WTC11 (cell line): ENCODE measurements at regions not wholly inside any gene's neighbourhood (a gene's known extent, or its start where the extent isn't known, plus 50 kb on each side); places are given as distances from the start of the nearest gene placed in this dataset.

ENCODE experiments used
- ATAC-seq: fragments of 200-7000 bp; cut with Tn5 transposase; 2 replicates; pipeline ENCODE4 v1.10.0; 2021; ENCODE audit warnings: mild to moderate bottlenecking, moderate library complexity
- CTCF ChIA-PET: fragments of 300-600 bp; sonication (Branson Sonifier 250); formaldehyde crosslinking; loops from one replicate; lab custom pipeline; 2021; ENCODE audit warnings: antibody characterized with exemption; lab: Charles Lee
- POLR2A ChIA-PET: fragments of 350-600 bp; sonication (Branson Sonifier 250); formaldehyde crosslinking; loops from one replicate; lab custom pipeline; 2021; ENCODE audit warnings: antibody characterized with exemption; lab: Charles Lee
- DNase-seq: peaks from one replicate; pipeline ENCODE4 v3.0.0; 2021; ENCODE audit warnings: low spot score
- H3K27ac Mint-ChIP-seq: 2 replicates; pipeline ENCODE4 v1.8.0; 2021; ENCODE audit warnings: mixed read lengths
- H3K27me3 Mint-ChIP-seq: 2 replicates; pipeline ENCODE4 v1.8.0; 2021; ENCODE audit warnings: low read depth, mild to moderate bottlenecking, moderate library complexity, mixed read lengths
- H3K36me3 Mint-ChIP-seq: 2 replicates; pipeline ENCODE4 v1.8.0; 2021; ENCODE audit warnings: mixed read lengths
- H3K4me1 Mint-ChIP-seq: 2 replicates; pipeline ENCODE4 v1.8.0; 2022; ENCODE audit warnings: mixed read lengths
- H3K4me3 Mint-ChIP-seq: 2 replicates; pipeline ENCODE4 v1.8.0; 2021; ENCODE audit warnings: mild to moderate bottlenecking, moderate library complexity, mixed read lengths
- H3K9me3 Mint-ChIP-seq: 2 replicates; pipeline ENCODE4 v1.8.0; 2021; ENCODE audit warnings: mixed read lengths
- CREM ChIP-seq: sonication (generic); formaldehyde crosslinking; IDR thresholded peaks from 2 replicates; pipeline ENCODE4 v1.8.1; 2022; ENCODE audit warnings: mild to moderate bottlenecking, missing genetic modification reagents, moderate library complexity
- ELF4 ChIP-seq: sonication (generic); formaldehyde crosslinking; IDR thresholded peaks from 2 replicates; pipeline ENCODE4 v1.8.1; 2022; ENCODE audit warnings: low read depth, mild to moderate bottlenecking, moderate library complexity, missing genetic modification reagents
- FOXP4 ChIP-seq: sonication (generic); formaldehyde crosslinking; IDR thresholded peaks from 2 replicates; pipeline ENCODE4 v1.8.0; 2022; ENCODE audit warnings: mild to moderate bottlenecking, missing genetic modification reagents
- HMGXB4 ChIP-seq: sonication (generic); formaldehyde crosslinking; IDR thresholded peaks from 2 replicates; pipeline ENCODE4 v1.8.1; 2023; ENCODE audit warnings: mild to moderate bottlenecking, moderate library complexity, missing genetic modification reagents
- NR3C1 ChIP-seq: sonication (generic); formaldehyde crosslinking; conservative IDR thresholded peaks from 2 replicates; pipeline ENCODE4 v1.8.1; 2023; ENCODE audit warnings: low read depth, mild to moderate bottlenecking, missing genetic modification reagents
- TCF7 ChIP-seq: sonication (generic); formaldehyde crosslinking; IDR thresholded peaks from 2 replicates; pipeline ENCODE4 v1.8.0; 2022; ENCODE audit warnings: mild to moderate bottlenecking, low read depth, missing genetic modification reagents, moderate library complexity
- TEAD1 ChIP-seq: sonication (generic); formaldehyde crosslinking; IDR thresholded peaks from 2 replicates; pipeline ENCODE4 v1.8.0; 2022; ENCODE audit warnings: mild to moderate bottlenecking, missing genetic modification reagents
- TEAD4 ChIP-seq: sonication (generic); formaldehyde crosslinking; IDR thresholded peaks from 2 replicates; pipeline ENCODE4 v1.8.0; 2022; ENCODE audit warnings: mild to moderate bottlenecking, missing genetic modification reagents
- USF1 ChIP-seq: sonication (generic); formaldehyde crosslinking; IDR thresholded peaks from 2 replicates; pipeline ENCODE4 v1.8.0; 2022; ENCODE audit warnings: mild to moderate bottlenecking, missing genetic modification reagents
- ZNF232 ChIP-seq: sonication (generic); formaldehyde crosslinking; IDR thresholded peaks from 2 replicates; pipeline ENCODE4 v1.8.0; 2022; ENCODE audit warnings: mild to moderate bottlenecking, missing genetic modification reagents
- ZNF317 ChIP-seq: sonication (generic); formaldehyde crosslinking; IDR thresholded peaks from 2 replicates; pipeline ENCODE4 v1.8.1; 2023; ENCODE audit warnings: low read depth, mild to moderate bottlenecking, moderate library complexity, missing genetic modification reagents, borderline replicate concordance
- ZNF423 ChIP-seq: fragments of 250-450 bp; sonication (Bioruptor Pico); IDR thresholded peaks from 2 replicates; pipeline ENCODE4 v2.1.2; 2022; ENCODE audit warnings: mild to moderate bottlenecking, moderate library complexity
- TF ChIP-seq, protein P1 (sequence below): sonication (generic); formaldehyde crosslinking; IDR thresholded peaks from 2 replicates; pipeline ENCODE4 v1.8.1; 2022; ENCODE audit warnings: low read depth, missing genetic modification reagents, borderline replicate concordance
- TF ChIP-seq, protein P2 (sequence below): sonication (generic); formaldehyde crosslinking; IDR thresholded peaks from 2 replicates; pipeline ENCODE4 v1.8.1; 2022; ENCODE audit warnings: mild to moderate bottlenecking, moderate library complexity, missing genetic modification reagents
- TF ChIP-seq, protein P3 (sequence below): fragments of 250-450 bp; sonication (Bioruptor Pico); conservative IDR thresholded peaks from 2 replicates; pipeline ENCODE4 v1.9.0; 2021; ENCODE audit warnings: mild to moderate bottlenecking
- TF ChIP-seq, protein P4 (sequence below): sonication (generic); formaldehyde crosslinking; IDR thresholded peaks from 2 replicates; pipeline ENCODE4 v1.8.1; 2022; ENCODE audit warnings: mild to moderate bottlenecking, missing genetic modification reagents, moderate library complexity, borderline replicate concordance
- TF ChIP-seq, protein P5 (sequence below): fragments of 200-600 bp; IDR thresholded peaks from 2 replicates; pipeline ENCODE4 v1.8.0; 2022; ENCODE audit warnings: antibody characterized with exemption

DNA sequence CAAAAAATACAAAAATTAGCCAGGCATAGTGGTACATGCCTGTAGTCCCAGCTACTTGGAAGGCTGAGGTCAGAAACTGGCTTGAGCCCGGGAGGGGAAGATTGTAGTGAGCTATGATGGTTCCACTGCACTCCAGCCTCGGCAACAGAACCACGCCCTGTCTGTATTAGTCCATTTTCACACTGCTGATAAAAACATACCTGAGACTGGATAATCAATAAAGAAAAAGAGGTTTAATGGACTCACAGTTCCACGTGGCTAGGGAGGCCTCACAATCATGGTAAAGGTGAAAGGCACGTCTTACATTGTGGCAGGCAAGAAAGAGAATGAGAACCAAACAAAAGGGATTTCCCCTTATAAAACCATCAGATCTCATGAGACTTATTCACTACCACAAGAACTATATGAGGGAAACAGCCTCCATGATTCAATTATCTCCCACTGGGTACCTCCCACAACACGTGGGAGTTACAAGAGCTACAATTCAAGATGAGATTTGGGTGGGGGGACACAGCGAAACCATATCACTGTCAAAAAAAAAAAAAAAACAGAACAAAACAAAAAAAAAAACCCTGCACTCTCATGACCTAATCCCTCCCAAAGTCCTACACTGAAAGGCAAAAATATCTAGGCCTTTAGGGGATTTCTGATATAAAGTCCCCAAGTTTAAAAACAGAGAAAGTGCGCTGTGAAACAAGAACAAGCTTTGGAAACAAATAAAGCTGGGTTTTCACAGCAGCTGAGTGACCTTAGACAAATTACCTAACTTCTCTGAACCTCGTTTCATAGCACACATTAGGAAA lies 224.7 kb downstream of the IGSF11 start (continued):
- TF ChIP-seq TEAD1 (CRISPR knock-in tag) (no peak), USF1 (CRISPR knock-in tag) (no peak), FOXP4 (no peak), CREM (no peak), NR3C1 (CRISPR knock-in tag) (no peak), HMGXB4 (CRISPR knock-in tag) (no peak)
- TF ChIP-seq, all 79 proteins: peak for 0

DNA sequence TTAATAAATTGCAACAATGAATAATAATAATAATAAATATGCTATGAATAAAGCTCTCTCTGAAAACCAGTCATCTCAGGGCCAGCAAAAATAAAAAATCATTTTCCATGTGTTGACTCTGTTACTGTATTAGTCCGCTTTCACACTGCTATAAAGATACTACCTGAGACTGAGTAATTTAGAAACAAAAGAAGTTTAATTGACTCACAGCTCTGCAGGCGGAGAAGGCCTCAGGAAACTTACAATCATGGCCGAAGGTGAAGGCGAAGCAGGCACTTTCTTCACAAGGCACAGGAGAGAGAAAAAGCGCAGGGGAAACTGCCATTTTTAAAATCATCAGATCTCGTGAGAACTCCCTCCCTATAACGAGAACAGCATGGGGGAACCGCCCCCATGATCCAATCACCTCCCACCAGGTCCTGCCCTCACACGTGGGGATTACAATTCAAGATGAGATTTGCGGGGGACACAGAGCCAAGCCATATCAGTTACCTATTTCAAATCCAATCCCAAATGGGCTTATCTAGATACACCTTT lies 224.1 kb downstream of the IGSF11 start:
- H3K4me1 Mint-ChIP-seq: peaks cover 6% of the 10 kb centered on the region
- peaks cover 10% of the 10 kb centered on the region for H3K9me3 Mint-ChIP-seq
- ChIA-PET POLR2A (no interaction called here), CTCF (interaction anchor here (0.7 kb wide), 1 partner anchor 49 kb away, joined by 4 read pairs; no protein-coding TSS in a partner anchor)
- no peaks in the 10 kb centered on the region for H3K36me3 Mint-ChIP-seq
- H3K27me3 Mint-ChIP-seq: no peaks in the 10 kb centered on the region
- no peak for ATAC-seq
- H3K4me3 Mint-ChIP-seq: no peak overlapping the region
- no peak overlapping the region for H3K27ac Mint-ChIP-seq
- no peak for DNase-seq
- TF ChIP-seq ELF4 (no peak), ZNF232 (CRISPR knock-in tag) (no peak), TCF7 (CRISPR knock-in tag) (no peak), TEAD4 (CRISPR knock-in tag) (no peak), HMGXB4 (CRISPR knock-in tag) (no peak), ZNF317 (no peak), ZNF423 (CRISPR knock-in tag) (no peak)
- TF ChIP-seq, protein P1, sequence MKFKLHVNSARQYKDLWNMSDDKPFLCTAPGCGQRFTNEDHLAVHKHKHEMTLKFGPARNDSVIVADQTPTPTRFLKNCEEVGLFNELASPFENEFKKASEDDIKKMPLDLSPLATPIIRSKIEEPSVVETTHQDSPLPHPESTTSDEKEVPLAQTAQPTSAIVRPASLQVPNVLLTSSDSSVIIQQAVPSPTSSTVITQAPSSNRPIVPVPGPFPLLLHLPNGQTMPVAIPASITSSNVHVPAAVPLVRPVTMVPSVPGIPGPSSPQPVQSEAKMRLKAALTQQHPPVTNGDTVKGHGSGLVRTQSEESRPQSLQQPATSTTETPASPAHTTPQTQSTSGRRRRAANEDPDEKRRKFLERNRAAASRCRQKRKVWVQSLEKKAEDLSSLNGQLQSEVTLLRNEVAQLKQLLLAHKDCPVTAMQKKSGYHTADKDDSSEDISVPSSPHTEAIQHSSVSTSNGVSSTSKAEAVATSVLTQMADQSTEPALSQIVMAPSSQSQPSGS (CRISPR knock-in tag): no peak
- TF ChIP-seq, protein P2, sequence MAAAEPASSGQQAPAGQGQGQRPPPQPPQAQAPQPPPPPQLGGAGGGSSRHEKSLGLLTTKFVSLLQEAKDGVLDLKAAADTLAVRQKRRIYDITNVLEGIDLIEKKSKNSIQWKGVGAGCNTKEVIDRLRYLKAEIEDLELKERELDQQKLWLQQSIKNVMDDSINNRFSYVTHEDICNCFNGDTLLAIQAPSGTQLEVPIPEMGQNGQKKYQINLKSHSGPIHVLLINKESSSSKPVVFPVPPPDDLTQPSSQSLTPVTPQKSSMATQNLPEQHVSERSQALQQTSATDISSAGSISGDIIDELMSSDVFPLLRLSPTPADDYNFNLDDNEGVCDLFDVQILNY: no peak
- TF ChIP-seq, protein P3, sequence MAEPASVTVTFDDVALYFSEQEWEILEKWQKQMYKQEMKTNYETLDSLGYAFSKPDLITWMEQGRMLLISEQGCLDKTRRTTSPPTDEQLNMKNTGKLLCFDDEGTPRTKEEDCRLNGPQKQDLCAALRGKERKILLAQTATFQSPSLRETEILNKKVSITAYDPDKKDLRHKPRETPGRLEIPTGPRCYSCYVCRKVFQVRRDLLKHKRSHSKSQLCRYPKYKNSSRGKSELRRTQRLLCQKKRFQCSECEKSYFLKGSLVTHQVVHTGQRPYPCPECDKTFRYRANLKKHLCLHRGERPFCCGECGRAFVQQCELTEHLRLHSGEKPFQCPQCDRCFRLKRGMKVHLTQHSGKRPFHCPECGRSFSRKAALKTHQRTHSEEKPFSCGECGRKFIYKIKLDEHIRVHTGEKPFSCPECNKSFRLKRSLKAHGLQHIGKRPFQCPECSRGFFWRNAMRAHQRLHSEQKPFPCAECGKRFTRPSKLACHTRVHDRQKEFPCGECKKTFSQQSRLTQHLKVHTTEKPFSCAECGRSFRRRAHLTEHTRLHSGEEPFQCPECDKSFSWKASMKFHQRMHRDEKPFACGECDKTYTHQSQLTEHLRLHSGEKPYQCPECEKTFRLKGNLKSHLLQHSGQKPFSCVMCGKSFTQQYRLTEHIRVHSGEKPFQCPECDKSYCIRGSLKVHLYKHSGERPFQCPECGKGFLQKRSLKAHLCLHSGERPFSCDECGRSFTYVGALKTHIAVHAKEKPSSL (CRISPR knock-in tag): no peak
- TF ChIP-seq, protein P4, sequence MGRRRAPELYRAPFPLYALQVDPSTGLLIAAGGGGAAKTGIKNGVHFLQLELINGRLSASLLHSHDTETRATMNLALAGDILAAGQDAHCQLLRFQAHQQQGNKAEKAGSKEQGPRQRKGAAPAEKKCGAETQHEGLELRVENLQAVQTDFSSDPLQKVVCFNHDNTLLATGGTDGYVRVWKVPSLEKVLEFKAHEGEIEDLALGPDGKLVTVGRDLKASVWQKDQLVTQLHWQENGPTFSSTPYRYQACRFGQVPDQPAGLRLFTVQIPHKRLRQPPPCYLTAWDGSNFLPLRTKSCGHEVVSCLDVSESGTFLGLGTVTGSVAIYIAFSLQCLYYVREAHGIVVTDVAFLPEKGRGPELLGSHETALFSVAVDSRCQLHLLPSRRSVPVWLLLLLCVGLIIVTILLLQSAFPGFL (CRISPR knock-in tag): no peak
- TF ChIP-seq, protein P5, sequence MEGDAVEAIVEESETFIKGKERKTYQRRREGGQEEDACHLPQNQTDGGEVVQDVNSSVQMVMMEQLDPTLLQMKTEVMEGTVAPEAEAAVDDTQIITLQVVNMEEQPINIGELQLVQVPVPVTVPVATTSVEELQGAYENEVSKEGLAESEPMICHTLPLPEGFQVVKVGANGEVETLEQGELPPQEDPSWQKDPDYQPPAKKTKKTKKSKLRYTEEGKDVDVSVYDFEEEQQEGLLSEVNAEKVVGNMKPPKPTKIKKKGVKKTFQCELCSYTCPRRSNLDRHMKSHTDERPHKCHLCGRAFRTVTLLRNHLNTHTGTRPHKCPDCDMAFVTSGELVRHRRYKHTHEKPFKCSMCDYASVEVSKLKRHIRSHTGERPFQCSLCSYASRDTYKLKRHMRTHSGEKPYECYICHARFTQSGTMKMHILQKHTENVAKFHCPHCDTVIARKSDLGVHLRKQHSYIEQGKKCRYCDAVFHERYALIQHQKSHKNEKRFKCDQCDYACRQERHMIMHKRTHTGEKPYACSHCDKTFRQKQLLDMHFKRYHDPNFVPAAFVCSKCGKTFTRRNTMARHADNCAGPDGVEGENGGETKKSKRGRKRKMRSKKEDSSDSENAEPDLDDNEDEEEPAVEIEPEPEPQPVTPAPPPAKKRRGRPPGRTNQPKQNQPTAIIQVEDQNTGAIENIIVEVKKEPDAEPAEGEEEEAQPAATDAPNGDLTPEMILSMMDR: no peak
